ENCODE measurements at regions not wholly inside any gene's neighbourhood (a gene's known extent, or its start where the extent isn't known, plus 50 kb on each side); places are given as distances from the start of the nearest gene placed in this dataset.

- TF ChIP-seq POLR2A (IDR thresholded peaks at IDR 0.05; ENCODE audit: low read length) (no peak), GATA1 (IDR thresholded peaks at IDR 0.05; ENCODE audit: low read depth, low read length) (no peak)
Measured at GRCh38 chr2:142525720-142526119, 351.7 kb upstream of the KYNU start.
